ENCODE measurements at regions not wholly inside any gene's neighbourhood (a gene's known extent, or its start where the extent isn't known, plus 50 kb on each side); places are given as distances from the start of the nearest gene placed in this dataset.
A peak's percentile ranks its signal among the peaks of the same experiment; 100 is the strongest.

DNA sequence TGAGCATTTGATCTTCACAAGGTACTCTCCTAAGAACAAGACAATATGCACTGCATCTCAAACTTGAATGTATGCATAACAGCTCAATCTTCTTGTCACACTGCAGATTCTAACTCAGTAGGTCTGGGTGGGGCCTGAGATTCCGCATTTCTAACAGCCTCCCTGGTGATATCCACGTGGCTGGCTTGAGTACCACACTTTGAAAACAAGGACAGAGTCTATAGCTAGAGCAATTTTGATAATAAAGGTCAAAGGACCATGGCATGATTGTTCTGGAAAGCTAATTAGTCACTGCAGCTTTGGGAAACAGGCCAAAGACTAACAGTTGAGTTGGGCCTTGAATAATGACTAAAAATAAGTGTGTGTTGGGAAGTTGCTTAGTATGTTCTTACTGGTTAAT is 213.3 kb downstream of the GBA3 start:
- TF ChIP-seq CTCF (conservative IDR thresholded peaks at IDR 0.05; ENCODE audit: low read depth, low read length), result no peak
- no peak for DNase-seq (ENCODE audit: low read depth)
- H3K4me3 ChIP-seq (ENCODE audit: low read depth, low read length), result no peak overlapping the region

- no peak for TF ChIP-seq CTCF (conservative IDR thresholded peaks at IDR 0.05; ENCODE audit: low read depth, low read length)
- no peak overlapping the region for H3K4me3 ChIP-seq (ENCODE audit: low read depth, low read length)
- no peak for DNase-seq (ENCODE audit: low read depth)
Measured at GRCh38 chr4:22903913-22904312, 211.2 kb downstream of the GBA3 start.

DNA sequence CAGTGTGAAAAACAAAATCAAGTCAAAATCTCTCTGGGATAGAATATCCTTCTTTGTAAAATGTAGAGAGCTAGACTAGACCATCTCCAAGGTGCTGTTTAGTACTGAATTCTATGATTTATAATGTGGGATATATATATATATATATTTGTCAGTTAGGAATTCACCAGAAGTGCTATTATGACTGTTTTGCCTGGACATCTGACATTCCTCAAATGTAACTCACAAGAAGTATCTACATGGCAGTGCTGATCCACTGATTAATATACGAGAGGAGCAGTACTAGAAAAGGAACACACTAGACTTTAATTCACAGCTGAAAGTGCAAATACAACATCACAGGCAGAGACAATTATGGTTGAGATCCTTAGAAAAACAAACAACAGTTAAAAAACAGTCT is 208.9 kb downstream of the GBA3 start:
- H3K4me3 ChIP-seq (ENCODE audit: low read depth, low read length), result no peak overlapping the region
- no peak for DNase-seq (ENCODE audit: low read depth)
- TF ChIP-seq CTCF (conservative IDR thresholded peaks at IDR 0.05; ENCODE audit: low read depth, low read length), result no peak

GRCh38 chr4:22900876-22901275 is 208.1 kb downstream of the GBA3 start:
- H3K4me3 ChIP-seq (ENCODE audit: low read depth, low read length), result no peak overlapping the region
- DNase-seq (ENCODE audit: low read depth), result no peak
- no peak for TF ChIP-seq CTCF (conservative IDR thresholded peaks at IDR 0.05; ENCODE audit: low read depth, low read length)

- DNase-seq (ENCODE audit: low read depth), result peak; percentile 36
- no peak overlapping the region for H3K4me3 ChIP-seq (ENCODE audit: low read depth, low read length)
- TF ChIP-seq CTCF (conservative IDR thresholded peaks at IDR 0.05; ENCODE audit: low read depth, low read length), result peak; percentile 66
Measured at GRCh38 chr4:22897520-22898108, 204.9 kb downstream of the GBA3 start.

- no peak for DNase-seq (ENCODE audit: low read depth)
Measured at GRCh38 chr4:22895482-22895881, 202.7 kb downstream of the GBA3 start.

More at GRCh38 chr4:22895482-22895881, 202.7 kb downstream of the GBA3 start:
- no peak overlapping the region for H3K4me3 ChIP-seq (ENCODE audit: low read depth, low read length)
- no peak for TF ChIP-seq CTCF (conservative IDR thresholded peaks at IDR 0.05; ENCODE audit: low read depth, low read length)
